HepG2 (cell line): ENCODE measurements at regions not wholly inside any gene's neighbourhood (a gene's known extent, or its start where the extent isn't known, plus 50 kb on each side); places are given as distances from the start of the nearest gene placed in this dataset.
A peak's percentile ranks its signal among the peaks of the same experiment; 100 is the strongest.

ENCODE experiments used
- E2F2 ChIP-seq: sonication (generic); formaldehyde crosslinking; IDR thresholded peaks from 2 replicates; pipeline ENCODE4 v1.4.0; 2020; ENCODE audit warnings: missing genetic modification reagents, borderline replicate concordance
- ETV5 ChIP-seq: IDR thresholded peaks from 2 replicates; pipeline ENCODE4 v1.6.1; 2018; ENCODE audit warnings: missing biosample characterization, missing genetic modification reagents, inconsistent platforms, borderline replicate concordance
- FOXP1 ChIP-seq, 2 experiments: fragments of 450-650 bp in 1 of 2; IDR thresholded peaks; 2 replicates each; pipeline ENCODE4 v1.6.1; 2017 to 2018; ENCODE audit warnings: antibody characterized with exemption in 1 of 2
- GATA4 ChIP-seq: sonication (generic); IDR thresholded peaks from 2 replicates; pipeline ENCODE4 v1.6.1; 2016; ENCODE audit warnings: antibody characterized with exemption, low read depth, borderline replicate concordance
- GTF3A ChIP-seq: sonication (generic); formaldehyde crosslinking; conservative IDR thresholded peaks from 2 replicates; pipeline ENCODE4 v1.4.0; 2020; ENCODE audit warnings: mild to moderate bottlenecking, missing genetic modification reagents
- HMGA1 ChIP-seq: sonication (generic); formaldehyde crosslinking; conservative IDR thresholded peaks from 2 replicates; pipeline ENCODE4 v1.4.0; 2020; ENCODE audit warnings: missing genetic modification reagents
- NONO ChIP-seq, 2 experiments: fragments of 450-650 bp in 1 of 2; sonication (generic) in 1 of 2; formaldehyde crosslinking in 1 of 2; IDR thresholded peaks in 1 of 2; conservative IDR thresholded peaks in 1 of 2; 2 replicates each; pipeline versions ENCODE4 v1.6.1 to v1.8.0; 2017 to 2022; ENCODE audit warnings: mild to moderate bottlenecking in 1 of 2, missing genetic modification reagents in 1 of 2, moderate library complexity in 1 of 2
- POLR2AphosphoS2 ChIP-seq: IDR thresholded peaks from 2 replicates; pipeline ENCODE4 v1.6.1; 2011; ENCODE audit warnings: low read depth, low read length, improper control_type of control experiment
- PRDM15 ChIP-seq: sonication (generic); formaldehyde crosslinking; IDR thresholded peaks from 2 replicates; pipeline ENCODE4 v1.4.0; 2020; ENCODE audit warnings: missing genetic modification reagents
- SNAPC4 ChIP-seq: sonication (generic); formaldehyde crosslinking; IDR thresholded peaks from 2 replicates; pipeline ENCODE4 v1.4.0; 2020; ENCODE audit warnings: mild to moderate bottlenecking, missing genetic modification reagents
- SOX13 ChIP-seq, 3 experiments: fragments of 450-650 bp in 1 of 3; sonication (generic) in 1 of 3; formaldehyde crosslinking in 1 of 3; IDR thresholded peaks in 2 of 3; conservative IDR thresholded peaks in 1 of 3; 2 replicates each; pipeline versions ENCODE4 v1.5.0 to v1.6.1; 2016 to 2020; ENCODE audit warnings: antibody characterized with exemption in 1 of 3, mild to moderate bottlenecking in 1 of 3, missing compliant biosample characterization in 1 of 3, missing genetic modification reagents in 1 of 3, moderate library complexity in 1 of 3
- SOX6 ChIP-seq, 2 experiments: fragments of 450-650 bp in 1 of 2; sonication (generic) in 1 of 2; formaldehyde crosslinking in 1 of 2; IDR thresholded peaks; 2 replicates each; pipeline versions ENCODE4 v1.4.0 to v1.6.1; 2017 to 2020; ENCODE audit warnings: antibody characterized with exemption in 1 of 2, mild to moderate bottlenecking in 1 of 2, missing genetic modification reagents in 1 of 2
- ZBTB8A ChIP-seq: sonication (generic); formaldehyde crosslinking; IDR thresholded peaks from 2 replicates; pipeline ENCODE4 v1.4.0; 2020; ENCODE audit warnings: mild to moderate bottlenecking, low read depth, missing genetic modification reagents, borderline replicate concordance
- ZFX ChIP-seq: sonication (generic); formaldehyde crosslinking; IDR thresholded peaks from 2 replicates; pipeline ENCODE4 v1.4.0; 2020; ENCODE audit warnings: mild to moderate bottlenecking, low read depth, missing genetic modification reagents, moderate library complexity
- ZNF180 ChIP-seq: sonication (generic); formaldehyde crosslinking; IDR thresholded peaks from 2 replicates; pipeline ENCODE4 v1.4.0; 2020; ENCODE audit warnings: low read depth, missing genetic modification reagents, borderline replicate concordance
- ZNF234 ChIP-seq: sonication (generic); formaldehyde crosslinking; conservative IDR thresholded peaks from 2 replicates; pipeline ENCODE4 v1.5.1; 2020; ENCODE audit warnings: mild to moderate bottlenecking, missing genetic modification reagents
- ZNF703 ChIP-seq: sonication (generic); formaldehyde crosslinking; IDR thresholded peaks from 2 replicates; pipeline ENCODE4 v1.5.1; 2020; ENCODE audit warnings: missing genetic modification reagents, mild to moderate bottlenecking, moderate library complexity, borderline replicate concordance
- ZNF75D ChIP-seq: sonication (generic); formaldehyde crosslinking; IDR thresholded peaks from 2 replicates; pipeline ENCODE4 v1.8.1; 2023; ENCODE audit warnings: missing genetic modification reagents, mild to moderate bottlenecking, borderline replicate concordance

GRCh38 chr3:64995857-64996551 lies 308.2 kb upstream of the ADAMTS9 start (continued):
- TF ChIP-seq ETV5 (peak; percentile 35; the same call in 1 of the 2 replicates), SOX6 (IDR thresholded peaks at IDR 0.05) (no peak), SOX6 (CRISPR knock-in tag; IDR thresholded peaks at IDR 0.05) (0 out of 2 replicates have a peak, but pooled peaks have one; percentile 50), PRDM15 (no peak), ZBTB8A (CRISPR knock-in tag) (no peak), ZNF180 (no peak), HMGA1 (CRISPR knock-in tag) (no peak), SNAPC4 (CRISPR knock-in tag) (no peak), E2F2 (CRISPR knock-in tag) (no peak), GATA4 (no peak), POLR2AphosphoS2 (no peak), ZNF234 (CRISPR knock-in tag) (no peak), GTF3A (no peak), ZNF703 (no peak), FOXP1 (IDR thresholded peaks at IDR 0.05) (no peak), FOXP1 (CRISPR knock-in tag; IDR thresholded peaks at IDR 0.05) (0 out of 2 replicates have a peak, but pooled peaks have one; percentile 32), ZNF75D (CRISPR knock-in tag) (no peak), NONO (IDR thresholded peaks at IDR 0.05) (no peak), NONO (CRISPR knock-in tag; conservative IDR thresholded peaks at IDR 0.05) (no peak), ZFX (no peak), SOX13 (IDR thresholded peaks at IDR 0.05) (no peak), SOX13 (CRISPR knock-in tag; conservative IDR thresholded peaks at IDR 0.05 in 1 of 2, IDR thresholded peaks at IDR 0.05 in 1 of 2) (0 out of 4 replicates have a peak, but pooled peaks of 1 of the 2 experiments have one; percentile 4)
